NB4 (cell line): ENCODE measurements at regions not wholly inside any gene's neighbourhood (a gene's known extent, or its start where the extent isn't known, plus 50 kb on each side); places are given as distances from the start of the nearest gene placed in this dataset.

Source experiments
- DNase-seq: peaks from one replicate; pipeline ENCODE4 v3.0.0; 2010; ENCODE audit warnings: low read depth
- H3K4me3 ChIP-seq: one replicate; pipeline ENCODE4 v1.5.1; 2011; ENCODE audit warnings: mild to moderate bottlenecking, low read depth, low read length, moderate library complexity
- MYC ChIP-seq: IDR thresholded peaks from 2 replicates; pipeline ENCODE4 v1.6.1; 2011; ENCODE audit warnings: low read depth, low read length
- POLR2A ChIP-seq: IDR thresholded peaks from 2 replicates; pipeline ENCODE4 v1.6.1; 2011; ENCODE audit warnings: mild to moderate bottlenecking; ENCODE audit not compliant: insufficient read length; ENCODE audit errors: extremely low read depth
- TF ChIP-seq, protein P1 (sequence below): IDR thresholded peaks from one replicate; pipeline ENCODE4 v1.5.1; 2012; ENCODE audit warnings: low read depth, low read length
- TF ChIP-seq, protein P2 (sequence below): IDR thresholded peaks from 2 replicates; pipeline ENCODE4 v1.6.1; 2011; ENCODE audit warnings: low read depth, low read length

DNA sequence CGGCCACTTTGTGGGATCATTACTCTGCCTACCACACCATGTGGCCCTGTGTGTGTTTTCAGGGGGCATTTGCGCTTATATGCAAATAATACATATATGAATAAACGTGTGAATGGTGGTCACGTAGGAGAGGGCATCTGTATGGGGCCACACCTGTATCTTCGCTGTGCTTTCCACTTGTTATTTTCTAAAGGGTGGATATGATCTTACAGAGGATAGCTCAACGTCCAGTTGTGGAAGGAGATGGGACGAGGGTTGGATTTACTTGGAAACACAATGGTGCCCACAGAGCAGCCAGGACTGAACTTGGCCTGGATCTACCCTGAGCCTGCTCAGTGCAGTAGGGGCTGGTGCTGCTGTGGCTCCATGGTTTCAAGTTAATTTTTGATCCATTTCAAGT is 93.3 kb downstream of the YTHDF1 start:
- DNase-seq = no peak
- TF ChIP-seq, protein P1, sequence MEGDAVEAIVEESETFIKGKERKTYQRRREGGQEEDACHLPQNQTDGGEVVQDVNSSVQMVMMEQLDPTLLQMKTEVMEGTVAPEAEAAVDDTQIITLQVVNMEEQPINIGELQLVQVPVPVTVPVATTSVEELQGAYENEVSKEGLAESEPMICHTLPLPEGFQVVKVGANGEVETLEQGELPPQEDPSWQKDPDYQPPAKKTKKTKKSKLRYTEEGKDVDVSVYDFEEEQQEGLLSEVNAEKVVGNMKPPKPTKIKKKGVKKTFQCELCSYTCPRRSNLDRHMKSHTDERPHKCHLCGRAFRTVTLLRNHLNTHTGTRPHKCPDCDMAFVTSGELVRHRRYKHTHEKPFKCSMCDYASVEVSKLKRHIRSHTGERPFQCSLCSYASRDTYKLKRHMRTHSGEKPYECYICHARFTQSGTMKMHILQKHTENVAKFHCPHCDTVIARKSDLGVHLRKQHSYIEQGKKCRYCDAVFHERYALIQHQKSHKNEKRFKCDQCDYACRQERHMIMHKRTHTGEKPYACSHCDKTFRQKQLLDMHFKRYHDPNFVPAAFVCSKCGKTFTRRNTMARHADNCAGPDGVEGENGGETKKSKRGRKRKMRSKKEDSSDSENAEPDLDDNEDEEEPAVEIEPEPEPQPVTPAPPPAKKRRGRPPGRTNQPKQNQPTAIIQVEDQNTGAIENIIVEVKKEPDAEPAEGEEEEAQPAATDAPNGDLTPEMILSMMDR = no peak
- TF ChIP-seq, protein P2, sequence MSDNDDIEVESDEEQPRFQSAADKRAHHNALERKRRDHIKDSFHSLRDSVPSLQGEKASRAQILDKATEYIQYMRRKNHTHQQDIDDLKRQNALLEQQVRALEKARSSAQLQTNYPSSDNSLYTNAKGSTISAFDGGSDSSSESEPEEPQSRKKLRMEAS = no peak
- TF ChIP-seq POLR2A = no peak
- no peak for TF ChIP-seq MYC
- H3K4me3 ChIP-seq = no peak overlapping the region

DNA sequence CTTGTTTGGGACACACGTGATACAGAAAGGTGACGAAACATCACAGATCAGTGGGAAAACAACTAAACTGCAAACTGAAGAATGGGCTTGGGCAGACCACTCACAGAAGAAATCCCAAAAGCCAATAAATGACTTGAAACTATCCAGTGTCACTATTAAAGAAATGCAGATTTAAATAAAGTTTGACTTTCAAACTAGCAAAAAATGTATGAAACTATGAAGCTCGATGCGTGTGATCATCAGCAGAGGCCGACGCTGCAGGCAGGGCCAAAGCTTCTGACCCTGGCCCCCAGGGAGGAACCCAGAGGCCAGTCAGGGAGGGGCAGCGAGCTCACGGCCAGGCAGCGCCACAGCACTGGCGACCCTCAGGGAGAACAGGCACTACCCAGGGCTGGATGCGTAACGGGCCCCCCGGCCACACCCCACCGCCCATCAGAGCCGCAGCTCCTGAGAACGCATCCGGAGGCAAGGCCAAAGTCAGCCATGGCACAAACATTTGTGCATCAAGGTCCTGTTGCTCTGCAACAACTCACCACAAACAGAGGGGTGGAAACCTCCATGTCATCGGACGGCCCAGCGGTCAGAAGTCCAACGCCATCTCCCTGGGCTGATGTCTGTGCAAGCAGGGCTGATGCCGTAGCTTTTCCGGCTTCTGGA is 94.1 kb downstream of the YTHDF1 start:
- DNase-seq = no peak
- TF ChIP-seq, protein P1 = no peak
- no peak for TF ChIP-seq MYC
- TF ChIP-seq, protein P2 = no peak
- no peak for TF ChIP-seq POLR2A
- no peak overlapping the region for H3K4me3 ChIP-seq

DNA sequence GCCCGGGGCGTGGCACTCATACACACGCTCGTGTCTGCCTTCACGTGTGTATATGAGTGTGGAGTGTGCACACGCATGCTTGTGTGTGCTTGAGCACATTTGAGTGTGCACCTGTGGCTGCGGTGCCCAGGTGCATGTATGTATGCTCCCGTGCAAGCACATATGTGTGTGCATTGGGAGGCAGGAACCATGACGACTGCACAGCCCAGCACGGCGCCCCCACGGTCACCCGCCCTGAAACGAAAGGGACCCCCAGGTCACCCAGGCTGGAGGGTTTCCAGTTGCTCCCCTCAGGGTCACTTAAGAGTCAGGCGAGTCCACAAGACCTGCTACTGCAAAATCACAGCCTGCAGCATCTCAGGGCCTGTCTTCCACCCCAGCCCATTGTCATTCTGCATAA is 94.7 kb downstream of the YTHDF1 start:
- H3K4me3 ChIP-seq = no peak overlapping the region
- TF ChIP-seq MYC = no peak
- TF ChIP-seq, protein P1 = no peak
- TF ChIP-seq, protein P2 = no peak
- no peak for TF ChIP-seq POLR2A
- DNase-seq = no peak

DNA sequence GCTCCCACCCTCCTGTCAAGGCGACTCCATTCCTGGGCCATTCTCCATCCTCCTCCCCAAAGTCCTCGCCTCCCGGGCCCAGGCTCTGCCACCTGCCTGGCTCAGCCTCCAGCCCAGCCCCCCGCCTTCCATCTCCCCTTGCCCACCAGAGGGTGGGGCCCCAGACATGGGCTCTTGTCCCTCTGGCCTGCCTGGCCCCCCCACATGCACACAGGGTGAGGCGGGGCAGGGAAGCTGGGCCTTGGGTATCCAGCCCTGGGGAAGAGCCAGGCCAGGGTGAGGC is 95.2 kb downstream of the YTHDF1 start:
- no peak overlapping the region for H3K4me3 ChIP-seq
- DNase-seq = no peak
- no peak for TF ChIP-seq MYC
- TF ChIP-seq, protein P2 = no peak

DNA sequence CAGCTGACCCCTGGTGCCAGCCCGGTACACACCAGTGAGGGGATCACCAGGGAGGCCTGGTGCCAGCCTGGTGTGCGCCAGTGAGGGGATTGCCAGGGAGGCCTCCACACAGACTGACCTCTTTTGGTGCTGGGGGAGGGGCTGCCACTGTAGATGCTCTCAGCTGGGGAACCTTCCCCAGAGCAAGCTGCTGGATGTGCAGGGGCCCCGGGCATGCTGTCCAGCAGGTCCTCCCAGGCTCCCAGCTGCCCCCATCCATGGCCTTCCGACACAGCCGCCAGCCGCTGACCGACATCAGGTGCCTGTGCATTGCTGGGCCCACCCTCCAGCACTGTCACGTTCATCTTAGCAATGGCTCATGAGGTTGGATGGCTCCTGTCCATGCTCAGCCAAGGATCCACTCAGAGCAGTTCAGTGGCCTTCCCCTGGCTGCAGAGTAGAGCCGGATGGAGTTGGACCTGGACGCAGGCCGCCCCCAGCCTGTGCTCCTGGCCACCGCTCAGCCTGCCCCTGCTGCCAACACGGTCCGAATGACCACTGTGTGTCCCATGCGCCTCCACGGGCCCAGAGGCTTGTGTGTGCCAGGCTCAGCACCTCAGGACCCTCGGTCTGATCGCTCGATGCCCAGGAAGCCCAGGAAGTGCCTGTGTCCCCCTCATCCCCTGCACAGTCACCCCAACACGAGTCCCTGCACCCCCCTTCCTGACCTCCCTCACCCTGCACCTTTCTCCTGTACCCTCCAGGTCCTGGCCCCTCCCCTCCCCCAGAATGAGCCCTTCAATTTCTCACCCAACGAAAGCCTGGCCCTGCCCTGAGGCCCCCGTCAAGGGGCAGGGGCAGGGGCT is 95.7 kb downstream of the YTHDF1 start:
- DNase-seq = no peak
- TF ChIP-seq, protein P2 = no peak
- TF ChIP-seq POLR2A = no peak
- TF ChIP-seq, protein P1 = no peak
- no peak for TF ChIP-seq MYC
- H3K4me3 ChIP-seq = no peak overlapping the region

DNA sequence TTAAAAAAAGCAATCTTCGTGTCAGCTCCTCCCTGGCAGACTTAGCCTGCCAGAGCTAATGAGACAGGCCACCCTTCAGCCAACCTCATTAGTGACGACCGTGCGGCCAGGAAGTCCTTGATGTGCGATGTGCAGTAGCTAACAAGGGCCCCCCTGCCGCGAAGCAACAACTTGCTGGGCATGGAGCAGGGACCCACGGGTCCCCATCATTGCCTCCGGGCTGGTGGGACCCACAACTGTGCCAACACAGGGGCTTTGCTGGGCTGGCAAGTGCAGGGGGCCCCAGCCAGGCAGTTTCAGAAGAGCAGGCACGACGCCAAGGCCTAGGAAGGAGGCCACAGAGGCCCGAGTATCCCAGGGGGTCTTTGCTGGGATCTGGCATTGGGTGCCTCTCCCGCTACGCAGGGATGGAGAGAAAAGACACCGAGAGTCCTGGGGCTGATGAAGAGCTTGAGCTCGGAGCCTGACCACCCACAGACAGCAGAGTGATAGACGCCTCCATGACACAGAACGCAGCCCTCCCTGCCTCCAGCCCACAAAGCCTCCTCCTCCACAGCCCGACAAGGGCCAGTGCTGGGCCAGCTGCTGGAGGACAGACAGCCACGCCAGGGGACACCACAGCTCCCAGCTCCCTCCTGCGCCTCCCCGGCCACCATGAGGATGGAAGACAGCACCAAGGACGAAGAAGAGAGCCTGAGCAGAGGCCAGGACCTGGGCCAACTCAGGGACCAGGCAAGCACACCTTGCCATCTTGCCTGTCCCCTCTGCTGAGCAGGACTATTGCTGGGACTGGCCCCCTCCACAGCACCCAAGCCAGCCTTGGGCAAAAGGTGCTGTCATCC is 96.6 kb downstream of the YTHDF1 start:
- no peak overlapping the region for H3K4me3 ChIP-seq
- no peak for DNase-seq
- TF ChIP-seq, protein P2 = no peak
- TF ChIP-seq MYC = no peak
- TF ChIP-seq, protein P1 = no peak
- TF ChIP-seq POLR2A = no peak
